Mesendoderm (in vitro differentiated cells): ENCODE measurements at regions not wholly inside any gene's neighbourhood (a gene's known extent, or its start where the extent isn't known, plus 50 kb on each side); places are given as distances from the start of the nearest gene placed in this dataset.

Experiments
- DNase-seq: peaks from one replicate; pipeline ENCODE4 v3.0.0; 2013
- H2AK5ac ChIP-seq: 2 replicates; pipeline ENCODE4 v1.6.1; 2013; ENCODE audit warnings: low read length, inconsistent platforms
- H2BK120ac ChIP-seq: 2 replicates; pipeline ENCODE4 v1.6.1; 2013; ENCODE audit warnings: low read depth, mild to moderate bottlenecking, low read length, moderate library complexity, mixed read lengths
- H2BK15ac ChIP-seq: replicated peaks from 2 replicates; pipeline ENCODE4 v1.6.1; 2013; ENCODE audit warnings: low read depth, mild to moderate bottlenecking, moderate library complexity
- H2BK5ac ChIP-seq: 2 replicates; pipeline ENCODE4 v1.6.1; 2013; ENCODE audit warnings: low read length, inconsistent platforms
- H3K18ac ChIP-seq: 2 replicates; pipeline ENCODE4 v1.6.1; 2013; ENCODE audit warnings: mild to moderate bottlenecking, low read length, mixed read lengths
- H3K23ac ChIP-seq: one replicate; pipeline ENCODE4 v1.6.1; 2013; ENCODE audit warnings: low read length
- H3K27ac ChIP-seq: 2 replicates; pipeline ENCODE4 v1.5.1; 2013; ENCODE audit warnings: low read depth, mild to moderate bottlenecking, inconsistent platforms, low read length, moderate library complexity
- H3K27me3 ChIP-seq: 2 replicates; pipeline ENCODE4 v1.6.1; 2013; ENCODE audit warnings: low read length, control low read depth, mild to moderate bottlenecking, inconsistent platforms; ENCODE audit not compliant: insufficient read depth, poor library complexity
- H3K36me3 ChIP-seq: 2 replicates; pipeline ENCODE4 v1.6.1; 2013; ENCODE audit warnings: low read length, inconsistent platforms; ENCODE audit not compliant: control insufficient read depth, insufficient read depth
- H3K4ac ChIP-seq: one replicate; pipeline ENCODE4 v1.6.1; 2013; ENCODE audit warnings: low read depth, mild to moderate bottlenecking, low read length, moderate library complexity
- H3K4me1 ChIP-seq: 2 replicates; pipeline ENCODE4 v1.6.1; 2013; ENCODE audit warnings: low read depth, low read length, inconsistent platforms; ENCODE audit not compliant: control insufficient read depth
- H3K4me2 ChIP-seq: 2 replicates; pipeline ENCODE4 v1.6.1; 2013; ENCODE audit warnings: low read length
- H3K4me3 ChIP-seq: 2 replicates; pipeline ENCODE4 v1.5.1; 2013; ENCODE audit warnings: mild to moderate bottlenecking, low read length
- H3K56ac ChIP-seq: one replicate; pipeline ENCODE4 v1.6.1; 2013; ENCODE audit warnings: low read length
- H3K79me1 ChIP-seq: 2 replicates; pipeline ENCODE4 v1.6.1; 2013; ENCODE audit warnings: low read length, inconsistent platforms
- H3K79me2 ChIP-seq: 2 replicates; pipeline ENCODE4 v1.6.1; 2013; ENCODE audit warnings: mild to moderate bottlenecking, low read length; ENCODE audit not compliant: control insufficient read depth, insufficient read depth
- H3K9ac ChIP-seq: 2 replicates; pipeline ENCODE4 v1.6.1; 2013; ENCODE audit warnings: low read length, inconsistent platforms
- H4K5ac ChIP-seq: one replicate; pipeline ENCODE4 v1.6.1; 2013; ENCODE audit warnings: low read length
- H4K8ac ChIP-seq: one replicate; pipeline ENCODE4 v1.6.1; 2013; ENCODE audit warnings: low read depth, mild to moderate bottlenecking, control low read depth, low read length, moderate library complexity
- WGBS: extraction: QIAGEN DNeasy Blood & Tissue Kit; methylation state at CpG from one replicate; pipeline ENCODE4 v1.1.7; 2013; ENCODE audit warnings: low lambda C conversion rate, missing lambda C conversion rate; ENCODE audit not compliant: insufficient coverage; ENCODE audit errors: extremely low coverage; 5-methylcytosine and 5-hydroxymethylcytosine counted together

GRCh38 chr22:48175721-48176120, 1413.3 kb downstream of the TBC1D22A start:
- no peak for DNase-seq
- Histone ChIP-seq H3K36me3 (no peaks in the 10 kb centered on the region), H3K27me3 (no peaks in the 10 kb centered on the region), H3K79me2 (no peaks in the 10 kb centered on the region), H3K23ac (no peak overlapping the region), H2BK15ac (no peak overlapping the region), H3K27ac (no peak overlapping the region), H4K5ac (no peak overlapping the region), H2BK120ac (no peak overlapping the region), H3K4me2 (no peak overlapping the region), H3K79me1 (no peaks in the 10 kb centered on the region), H3K18ac (no peak overlapping the region), H3K9ac (no peak overlapping the region), H3K56ac (no peak overlapping the region), H3K4ac (no peak overlapping the region), H2BK5ac (no peak overlapping the region), H3K4me1 (no peaks in the 10 kb centered on the region), H3K4me3 (no peak overlapping the region), H2AK5ac (no peak overlapping the region), H4K8ac (no peak overlapping the region)
- WGBS: no CpG with 5 or more reads among the region's 2 CpGs

GRCh38 chr22:48173773-48174160, 1411.3 kb downstream of the TBC1D22A start:
- no peaks in the 10 kb centered on the region for H3K36me3 ChIP-seq
- no peak overlapping the region for H2AK5ac ChIP-seq
- no peak overlapping the region for H3K4me3 ChIP-seq

DNA sequence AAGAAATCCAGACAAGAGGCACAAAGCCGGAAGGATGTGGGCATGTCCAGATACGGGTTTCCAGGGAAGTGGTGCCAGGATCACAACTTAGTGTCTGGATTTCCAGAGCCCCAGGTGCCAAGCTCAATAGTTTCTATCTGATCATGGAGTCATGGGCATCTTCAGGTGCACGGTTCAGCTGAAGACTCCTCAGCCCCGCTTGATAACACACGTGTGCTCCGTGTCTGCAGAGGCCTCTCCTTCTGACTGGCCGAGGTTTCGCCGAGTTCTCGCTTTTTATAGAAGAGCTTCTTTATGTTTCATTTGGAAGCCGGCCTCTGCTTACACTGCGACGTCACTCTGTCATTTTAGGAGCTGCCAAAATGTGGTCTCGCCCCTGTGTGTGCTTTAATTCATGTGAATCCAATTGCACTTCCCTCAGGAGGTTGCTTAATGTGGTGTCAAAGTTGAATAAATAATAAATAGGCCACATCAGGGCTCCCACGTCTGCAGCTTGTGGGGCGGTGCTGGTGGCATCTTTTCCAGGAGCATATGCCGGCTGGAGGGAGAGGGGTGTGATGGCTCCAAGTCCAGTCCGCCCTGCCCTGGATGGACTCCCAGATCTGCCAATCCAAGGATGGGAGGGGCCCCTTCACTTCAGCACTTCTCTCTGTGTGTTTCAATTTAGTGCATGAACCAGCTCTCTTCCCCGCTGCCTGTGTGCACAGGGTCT, 1410.8 kb downstream of the TBC1D22A start:
- no peak overlapping the region for H4K5ac ChIP-seq
- no peak overlapping the region for H2BK120ac ChIP-seq
- no peaks in the 10 kb centered on the region for H3K4me1 ChIP-seq
- no CpG with 5 or more reads among the region's 19 CpGs for WGBS
- H3K4me3 ChIP-seq: no peak overlapping the region
- no peaks in the 10 kb centered on the region for H3K79me2 ChIP-seq
- peak overlapping the region; percentile 66 for H3K23ac ChIP-seq
- no peak overlapping the region for H2BK15ac ChIP-seq
- no peak overlapping the region for H3K27ac ChIP-seq
- no peak overlapping the region for H4K8ac ChIP-seq
- H3K9ac ChIP-seq: no peak overlapping the region
- H3K4me2 ChIP-seq: no peak overlapping the region
- H3K79me1 ChIP-seq: no peaks in the 10 kb centered on the region
- H2AK5ac ChIP-seq: no peak overlapping the region
- H3K18ac ChIP-seq: no peak overlapping the region
- H3K4ac ChIP-seq: no peak overlapping the region
- DNase-seq: no peak
- H3K56ac ChIP-seq: no peak overlapping the region
- H3K27me3 ChIP-seq: no peaks in the 10 kb centered on the region
- H3K36me3 ChIP-seq: no peaks in the 10 kb centered on the region
- no peak overlapping the region for H2BK5ac ChIP-seq

More at GRCh38 chr22:48173773-48174160, 1411.3 kb downstream of the TBC1D22A start:
- no peak overlapping the region for H4K5ac ChIP-seq
- H3K4ac ChIP-seq: no peak overlapping the region
- no peaks in the 10 kb centered on the region for H3K4me1 ChIP-seq
- no peak overlapping the region for H2BK15ac ChIP-seq
- H2BK5ac ChIP-seq: no peak overlapping the region
- H3K23ac ChIP-seq: no peak overlapping the region
- H3K79me1 ChIP-seq: no peaks in the 10 kb centered on the region
- no peak overlapping the region for H3K4me2 ChIP-seq
- H4K8ac ChIP-seq: no peak overlapping the region
- no peak for DNase-seq
- H3K9ac ChIP-seq: no peak overlapping the region
- no peaks in the 10 kb centered on the region for H3K27me3 ChIP-seq
- H2BK120ac ChIP-seq: no peak overlapping the region
- no peak overlapping the region for H3K56ac ChIP-seq
- WGBS: no CpG with 5 or more reads among the region's 7 CpGs
- H3K79me2 ChIP-seq: no peaks in the 10 kb centered on the region
- no peak overlapping the region for H3K27ac ChIP-seq
- no peak overlapping the region for H3K18ac ChIP-seq

DNA sequence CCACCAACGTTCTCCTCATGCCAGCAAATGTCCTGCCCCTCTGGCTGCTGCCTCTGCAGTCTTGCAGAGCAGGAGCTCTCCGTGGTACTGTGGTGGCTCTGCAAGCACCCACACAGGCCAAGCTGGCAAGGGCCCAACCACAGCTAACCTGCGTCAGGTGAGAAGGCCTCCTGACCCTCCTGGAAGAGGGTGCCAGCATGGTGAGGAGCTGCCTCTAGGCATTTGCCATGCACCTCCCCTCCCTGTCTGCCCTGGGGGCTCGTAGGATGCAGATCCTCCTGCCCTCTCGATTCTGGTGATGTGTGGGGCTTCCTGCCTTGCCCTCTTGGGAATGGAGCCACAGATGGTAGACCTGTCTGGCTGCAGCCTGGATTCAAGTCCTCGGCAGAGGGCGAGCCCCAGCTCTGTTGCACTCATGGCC, 1408.8 kb downstream of the TBC1D22A start:
- Histone ChIP-seq H3K23ac (no peak overlapping the region), H4K8ac (no peak overlapping the region), H3K79me2 (no peaks in the 10 kb centered on the region), H3K27me3 (no peaks in the 10 kb centered on the region), H3K79me1 (no peaks in the 10 kb centered on the region), H3K56ac (no peak overlapping the region), H3K36me3 (no peaks in the 10 kb centered on the region), H2BK5ac (no peak overlapping the region), H4K5ac (no peak overlapping the region), H2BK15ac (no peak overlapping the region), H2AK5ac (no peak overlapping the region), H3K4me2 (no peak overlapping the region), H3K4me3 (no peak overlapping the region), H3K18ac (no peak overlapping the region), H3K9ac (no peak overlapping the region), H3K4me1 (no peaks in the 10 kb centered on the region), H3K27ac (no peak overlapping the region), H2BK120ac (no peak overlapping the region), H3K4ac (no peak overlapping the region)
- no CpG with 5 or more reads among the region's 7 CpGs for WGBS
- DNase-seq: no peak

DNA sequence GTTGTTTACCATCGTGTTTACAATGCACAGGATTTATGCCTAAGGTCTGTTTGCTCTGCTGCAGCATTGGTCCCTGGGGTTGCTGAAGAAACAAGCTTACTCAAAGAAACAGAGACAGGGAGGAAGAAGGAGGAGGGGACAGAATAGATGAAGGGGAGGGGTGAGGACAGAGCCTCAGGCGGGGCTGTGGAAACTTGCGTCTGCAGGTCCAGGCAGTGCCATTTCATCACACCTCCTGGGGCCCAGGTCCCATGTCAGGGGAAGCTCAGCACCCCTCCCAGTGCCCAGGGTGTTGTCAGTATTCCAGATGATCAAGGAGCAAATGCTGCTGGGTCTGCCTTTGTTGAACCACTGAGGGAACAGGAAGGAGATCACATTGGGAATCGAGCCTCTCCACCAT, 1406.8 kb downstream of the TBC1D22A start:
- H3K4me2 ChIP-seq: no peak overlapping the region
- H3K27ac ChIP-seq: no peak overlapping the region
- H3K79me2 ChIP-seq: no peaks in the 10 kb centered on the region
- no peak overlapping the region for H2BK5ac ChIP-seq
- H3K18ac ChIP-seq: no peak overlapping the region
- no peak overlapping the region for H3K56ac ChIP-seq
- H3K4ac ChIP-seq: no peak overlapping the region
- no peaks in the 10 kb centered on the region for H3K4me1 ChIP-seq
- H3K4me3 ChIP-seq: no peak overlapping the region
- H2BK120ac ChIP-seq: no peak overlapping the region
- H4K8ac ChIP-seq: no peak overlapping the region
- no peak overlapping the region for H2BK15ac ChIP-seq
- no peak overlapping the region for H2AK5ac ChIP-seq
- H4K5ac ChIP-seq: no peak overlapping the region
- no CpG with 5 or more reads among the region's 4 CpGs for WGBS
- no peaks in the 10 kb centered on the region for H3K79me1 ChIP-seq
- H3K23ac ChIP-seq: no peak overlapping the region
- no peak overlapping the region for H3K9ac ChIP-seq
- no peak for DNase-seq
- no peaks in the 10 kb centered on the region for H3K36me3 ChIP-seq
- H3K27me3 ChIP-seq: no peaks in the 10 kb centered on the region

DNA sequence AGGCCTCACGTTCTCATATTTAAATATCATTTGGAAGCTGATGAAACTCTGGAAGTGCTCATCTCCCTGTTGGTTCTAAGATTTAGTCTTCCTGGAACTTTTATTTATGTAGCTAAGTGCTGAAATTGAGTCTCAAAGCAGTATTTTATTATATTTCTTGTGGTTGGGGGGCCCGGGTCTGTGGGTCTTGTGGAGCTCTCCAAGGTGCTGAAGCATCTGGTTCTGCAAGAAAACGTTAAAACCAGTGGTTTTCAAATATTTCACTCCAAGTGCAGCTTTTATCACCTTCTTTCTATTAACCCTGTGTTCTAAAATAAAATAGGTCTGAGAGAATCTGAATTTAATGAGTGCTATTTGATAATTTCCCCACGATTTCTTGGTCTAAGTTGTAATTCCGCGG, 1404.8 kb downstream of the TBC1D22A start:
- Histone ChIP-seq H2BK5ac (no peak overlapping the region), H3K79me2 (no peaks in the 10 kb centered on the region), H2AK5ac (no peak overlapping the region), H3K4ac (no peak overlapping the region), H3K27ac (no peak overlapping the region), H4K8ac (no peak overlapping the region), H3K79me1 (no peaks in the 10 kb centered on the region), H3K4me2 (no peak overlapping the region), H3K18ac (no peak overlapping the region), H3K4me1 (no peaks in the 10 kb centered on the region), H3K9ac (no peak overlapping the region), H3K23ac (no peak overlapping the region), H3K36me3 (no peaks in the 10 kb centered on the region), H3K27me3 (no peaks in the 10 kb centered on the region), H3K4me3 (no peak overlapping the region), H3K56ac (no peak overlapping the region), H4K5ac (no peak overlapping the region), H2BK120ac (no peak overlapping the region), H2BK15ac (no peak overlapping the region)
- peak; percentile 22 for DNase-seq
- no CpG with 5 or more reads among the region's 6 CpGs for WGBS
